ENCODE measurements at regions not wholly inside any gene's neighbourhood (a gene's known extent, or its start where the extent isn't known, plus 50 kb on each side); places are given as distances from the start of the nearest gene placed in this dataset.
"Not testable (repeated sequence)": the region's sequence is repeated elsewhere in the genome, so short reads cannot be mapped to it uniquely, and the experiment has no call there.

DNA sequence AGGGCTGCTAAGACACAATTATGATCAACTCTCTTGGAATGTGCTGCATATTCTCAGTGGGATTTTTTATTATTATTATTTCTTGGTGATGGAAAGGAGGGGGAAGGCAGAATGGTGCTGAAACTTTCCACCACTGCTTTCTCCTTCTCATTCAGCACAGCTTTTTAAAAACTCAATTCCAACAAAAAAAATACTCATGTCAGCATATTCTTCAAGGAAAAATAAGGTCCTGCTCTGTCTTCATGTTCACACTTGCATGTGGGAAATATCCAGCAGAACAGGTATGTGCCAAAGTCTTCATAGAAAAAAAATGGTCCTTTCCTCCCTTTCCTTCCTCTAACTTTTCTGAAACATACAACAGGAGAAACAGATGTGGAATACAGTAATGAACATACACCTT lies 144.0 kb upstream of the ADAMTS3 start:
- no peak for ATAC-seq (replicated peaks in 1 of 2)

DNA sequence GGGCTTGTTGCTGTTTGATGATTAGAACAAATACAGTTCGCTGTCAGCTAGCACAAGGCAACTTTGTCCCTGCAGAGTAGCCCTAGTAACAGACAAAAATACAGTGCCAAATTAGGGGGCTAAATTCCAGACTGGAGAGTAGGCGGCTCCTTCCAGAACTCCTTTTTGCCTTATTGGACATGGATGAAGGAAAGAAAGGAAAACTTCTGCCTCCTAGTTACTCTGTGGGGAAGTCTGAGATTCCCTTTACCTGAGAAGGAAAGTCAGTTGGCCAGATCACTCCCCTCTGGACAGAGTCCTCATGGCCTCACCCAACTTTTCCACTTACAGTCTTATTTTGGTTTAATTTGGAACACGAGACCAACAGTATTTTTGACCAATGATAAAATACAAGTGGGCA lies 140.5 kb upstream of the ADAMTS3 start:
- no peaks in the 10 kb centered on the region for H3K36me3 Mint-ChIP-seq (ENCODE audit: insufficient read depth in 2 of 2)
- peaks cover 16% of the 10 kb centered on the region for H3K27me3 Mint-ChIP-seq (ENCODE audit: low read depth)
- no peak overlapping the region for H3K4me3 Mint-ChIP-seq
- H3K9me3 Mint-ChIP-seq: no peaks in the 10 kb centered on the region
- no peak overlapping the region for H3K27ac Mint-ChIP-seq
- ATAC-seq (replicated peaks in 1 of 2) (no peak), DNase-seq (no peak)
- no peaks in the 10 kb centered on the region for H3K4me1 Mint-ChIP-seq (ENCODE audit: low read depth)

More for the DNA sequence above, 144.0 kb upstream of the ADAMTS3 start:
- Mint-ChIP-seq H3K27me3 (ENCODE audit: low read depth) (peaks cover 19% of the 10 kb centered on the region), H3K4me3 (no peak overlapping the region), H3K9me3 (no peaks in the 10 kb centered on the region), H3K27ac (no peak overlapping the region), H3K36me3 (ENCODE audit: insufficient read depth in 2 of 2) (no peaks in the 10 kb centered on the region), H3K4me1 (ENCODE audit: low read depth) (no peaks in the 10 kb centered on the region)
- DNase-seq: no peak

DNA sequence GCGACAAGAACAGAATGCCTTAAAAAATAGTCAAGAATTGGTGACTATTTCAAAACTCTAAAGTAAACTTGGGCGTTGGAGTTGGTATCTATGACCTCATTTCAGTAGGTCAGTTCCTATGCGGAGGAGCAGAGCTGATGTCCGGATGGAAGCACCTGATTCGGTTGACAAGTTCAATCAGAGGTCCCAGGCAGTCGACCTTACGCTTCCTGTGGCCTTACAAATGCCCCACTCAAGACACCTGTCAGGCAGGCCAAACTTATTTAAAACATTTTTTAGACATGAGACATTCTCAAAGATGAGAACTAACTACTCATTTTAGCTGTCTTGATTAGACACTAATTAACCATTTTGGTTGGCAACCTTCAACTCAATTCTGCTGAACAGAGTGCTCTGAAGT lies 137.7 kb upstream of the ADAMTS3 start:
- DNase-seq: no peak
- H3K4me1 Mint-ChIP-seq (ENCODE audit: low read depth): no peaks in the 10 kb centered on the region
- peaks cover 23% of the 10 kb centered on the region for H3K27me3 Mint-ChIP-seq (ENCODE audit: low read depth)
- no peak overlapping the region for H3K27ac Mint-ChIP-seq
- no peaks in the 10 kb centered on the region for H3K36me3 Mint-ChIP-seq (ENCODE audit: insufficient read depth in 2 of 2)
- no peaks in the 10 kb centered on the region for H3K9me3 Mint-ChIP-seq
- no peak for ATAC-seq (replicated peaks in 1 of 2)
- no peak overlapping the region for H3K4me3 Mint-ChIP-seq

- not testable (repeated sequence) for H3K27ac Mint-ChIP-seq; H3K4me3 Mint-ChIP-seq; H3K36me3 Mint-ChIP-seq (ENCODE audit: insufficient read depth in 2 of 2); H3K9me3 Mint-ChIP-seq; ATAC-seq (replicated peaks in 1 of 2); DNase-seq; H3K4me1 Mint-ChIP-seq (ENCODE audit: low read depth)
- H3K27me3 Mint-ChIP-seq (ENCODE audit: low read depth): peaks cover 23% of the 10 kb centered on the region
Observed at GRCh38 chr4:72704925-72705640, 136.1 kb upstream of the ADAMTS3 start.

DNA sequence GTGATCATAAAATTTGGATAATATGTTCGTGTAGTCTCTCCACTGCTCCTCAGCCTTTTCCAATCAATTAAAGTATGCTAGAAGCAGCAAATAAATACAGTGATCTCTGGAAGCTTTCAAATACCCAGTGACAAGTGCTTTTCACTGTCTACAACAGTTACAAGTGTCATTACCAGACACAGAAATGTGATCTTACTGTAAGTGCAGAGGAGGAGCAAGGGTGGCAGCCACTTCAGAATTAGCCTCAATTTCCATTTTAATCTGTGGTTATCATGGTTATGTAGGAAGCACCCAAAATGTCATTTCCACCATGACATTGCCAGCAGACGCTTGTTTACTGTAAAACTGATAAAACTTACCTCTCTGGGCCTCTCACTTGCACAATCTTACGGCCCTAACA lies 133.9 kb upstream of the ADAMTS3 start:
- no peak for DNase-seq
- no peak for ATAC-seq (replicated peaks in 1 of 2)
- Mint-ChIP-seq H3K4me1 (ENCODE audit: low read depth) (no peaks in the 10 kb centered on the region), H3K4me3 (no peak overlapping the region), H3K36me3 (ENCODE audit: insufficient read depth in 2 of 2) (no peaks in the 10 kb centered on the region), H3K27ac (no peak overlapping the region), H3K27me3 (ENCODE audit: low read depth) (peaks cover 16% of the 10 kb centered on the region), H3K9me3 (no peaks in the 10 kb centered on the region)

DNA sequence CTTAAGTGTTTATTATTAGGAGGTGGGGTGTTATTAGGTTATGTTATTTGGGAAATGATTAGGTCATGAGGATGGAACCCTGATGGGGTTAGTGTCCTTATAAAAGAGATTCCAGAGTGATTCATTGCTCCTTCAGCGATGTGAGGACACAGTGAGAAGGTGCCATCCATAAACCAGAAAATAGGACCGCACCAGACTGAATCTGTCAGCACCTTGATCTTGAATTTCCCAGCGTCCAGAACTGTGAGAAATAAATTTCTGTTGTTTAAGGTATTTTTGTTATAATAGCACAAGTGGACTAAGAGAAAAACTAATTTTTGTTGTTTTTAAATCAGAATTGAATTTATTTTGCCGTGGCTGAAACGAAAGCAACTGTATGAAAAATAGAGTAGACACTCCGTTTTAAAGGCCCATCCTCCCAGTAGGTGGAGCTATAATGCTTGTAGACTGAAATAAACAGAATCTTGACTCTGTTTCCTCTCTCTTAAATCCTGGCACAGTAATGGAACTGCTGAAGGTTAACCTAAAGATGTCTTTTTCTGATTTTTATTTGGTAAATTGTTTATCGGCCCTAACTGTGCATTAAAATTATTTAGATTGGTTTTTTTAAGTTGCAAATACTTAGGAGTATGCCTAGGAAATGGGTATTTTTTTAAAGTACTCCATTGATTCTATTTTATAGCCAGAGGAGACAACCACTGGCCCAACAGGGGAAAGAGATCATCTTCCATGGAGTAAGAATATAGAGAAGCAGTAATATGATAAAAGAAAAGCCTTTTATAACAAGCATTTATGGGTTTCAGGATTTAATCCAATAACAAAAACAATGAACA lies 133.2 kb upstream of the ADAMTS3 start:
- peak in 1 of 2 donors; percentile 44 for ATAC-seq (replicated peaks in 1 of 2)
- Mint-ChIP-seq H3K36me3 (ENCODE audit: insufficient read depth in 2 of 2) (no peaks in the 10 kb centered on the region), H3K4me1 (ENCODE audit: low read depth) (no peaks in the 10 kb centered on the region), H3K9me3 (no peaks in the 10 kb centered on the region), H3K27ac (peak overlapping the region; percentile 76), H3K27me3 (ENCODE audit: low read depth) (peaks cover 20% of the 10 kb centered on the region), H3K4me3 (peak overlapping the region; percentile 63 to 89)
- peak; percentile 24 to 29 for DNase-seq

DNA sequence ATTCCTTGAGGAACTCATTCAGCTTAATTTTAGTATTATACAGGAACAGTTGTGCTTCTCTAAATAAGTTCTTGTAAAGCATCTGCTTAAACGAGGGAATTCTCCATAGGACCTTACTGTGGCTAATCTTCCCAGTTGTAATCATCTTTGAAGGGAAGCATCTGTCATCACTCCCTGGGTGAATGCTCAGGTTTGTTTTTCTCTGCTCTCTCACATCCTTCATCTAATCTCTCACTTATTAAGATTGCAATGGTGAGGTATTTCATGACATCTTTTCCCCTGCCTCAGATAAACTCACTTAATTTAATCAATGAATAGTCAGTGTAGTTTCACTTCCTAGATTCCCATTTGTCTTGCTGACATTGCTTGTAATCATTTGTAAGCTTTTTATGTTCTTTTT lies 121.8 kb upstream of the ADAMTS3 start:
- H3K27ac Mint-ChIP-seq: no peak overlapping the region
- no peak overlapping the region for H3K4me3 Mint-ChIP-seq
- H3K36me3 Mint-ChIP-seq (ENCODE audit: insufficient read depth in 2 of 2): no peaks in the 10 kb centered on the region
- H3K9me3 Mint-ChIP-seq: peaks cover 2% of the 10 kb centered on the region in 2 donors
- no peaks in the 10 kb centered on the region for H3K4me1 Mint-ChIP-seq (ENCODE audit: low read depth)
- DNase-seq: no peak
- ATAC-seq (replicated peaks in 1 of 2): no peak
- no peaks in the 10 kb centered on the region for H3K27me3 Mint-ChIP-seq (ENCODE audit: low read depth)

DNA sequence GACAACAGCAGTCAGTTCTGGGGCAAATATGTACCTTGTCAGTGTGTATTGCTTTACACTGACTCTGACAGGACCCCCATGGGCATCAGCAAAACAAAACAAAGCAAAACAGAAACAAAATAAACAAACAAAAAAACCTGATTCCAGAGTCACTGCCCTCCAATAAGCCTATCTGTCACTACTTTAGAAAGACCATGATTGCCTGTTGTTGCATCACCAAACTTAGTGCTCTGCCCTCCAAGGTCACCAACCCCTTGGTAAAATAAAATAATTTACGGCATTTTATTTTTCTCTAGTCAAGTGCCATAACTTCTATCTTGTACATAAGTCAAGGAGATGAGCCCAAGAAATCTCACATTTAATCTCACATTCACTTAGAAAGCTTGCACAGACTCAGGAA lies 120.9 kb upstream of the ADAMTS3 start:
- Mint-ChIP-seq H3K4me1 (ENCODE audit: low read depth) (no peaks in the 10 kb centered on the region), H3K36me3 (ENCODE audit: insufficient read depth in 2 of 2) (no peaks in the 10 kb centered on the region), H3K9me3 (peaks cover 2% of the 10 kb centered on the region in 2 donors), H3K27ac (no peak overlapping the region), H3K27me3 (ENCODE audit: low read depth) (no peaks in the 10 kb centered on the region), H3K4me3 (no peak overlapping the region)
- DNase-seq (no peak), ATAC-seq (replicated peaks in 1 of 2) (no peak)

DNA sequence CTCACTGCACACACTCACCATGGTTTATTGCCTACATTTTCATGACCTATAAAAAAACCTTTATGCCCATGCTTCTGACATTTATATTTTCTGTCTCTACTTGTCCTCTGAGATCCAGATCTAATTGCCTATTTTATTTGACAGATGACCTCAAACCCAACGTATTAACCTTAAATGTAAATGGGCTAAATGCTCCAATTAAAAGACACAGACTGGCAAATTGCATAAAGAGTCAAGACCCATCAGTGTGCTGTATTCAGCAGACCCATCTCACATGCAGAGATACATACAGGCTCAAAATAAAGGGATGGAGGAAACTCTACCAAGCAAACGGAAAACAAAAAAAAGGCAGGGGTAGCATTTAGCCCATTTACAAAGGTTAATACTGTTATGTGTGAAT lies 117.4 kb upstream of the ADAMTS3 start:
- H3K27ac Mint-ChIP-seq; H3K9me3 Mint-ChIP-seq; H3K27me3 Mint-ChIP-seq (ENCODE audit: low read depth); DNase-seq; H3K4me3 Mint-ChIP-seq; H3K4me1 Mint-ChIP-seq (ENCODE audit: low read depth); ATAC-seq (replicated peaks in 1 of 2); H3K36me3 Mint-ChIP-seq (ENCODE audit: insufficient read depth in 2 of 2): not testable (repeated sequence)

DNA sequence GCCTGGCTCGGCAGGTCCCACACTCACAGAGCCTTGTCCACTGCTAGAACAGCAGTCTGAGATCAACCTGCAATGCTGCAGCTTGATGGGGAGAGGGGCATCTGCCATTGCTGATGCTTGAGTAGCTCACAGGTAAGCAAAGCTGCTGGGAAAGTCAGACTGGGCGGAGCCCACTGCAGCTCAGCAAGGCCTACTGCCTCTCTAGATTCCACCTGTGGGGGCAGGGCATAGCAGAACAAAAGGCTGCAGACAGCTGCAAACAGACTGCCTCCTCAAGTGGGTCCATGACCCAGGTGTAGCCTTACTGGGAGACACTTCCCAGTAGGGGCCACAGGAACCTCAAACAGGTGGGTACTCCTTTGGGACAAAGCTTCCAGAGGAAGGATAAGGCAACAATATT lies 110.6 kb upstream of the ADAMTS3 start:
- Mint-ChIP-seq H3K36me3 (ENCODE audit: insufficient read depth in 2 of 2) (no peaks in the 10 kb centered on the region), H3K27ac (no peak overlapping the region), H3K4me3 (no peak overlapping the region), H3K27me3 (ENCODE audit: low read depth) (no peaks in the 10 kb centered on the region), H3K9me3 (peaks cover 2 to 5% of the 10 kb centered on the region in 2 donors), H3K4me1 (ENCODE audit: low read depth) (no peaks in the 10 kb centered on the region)
- DNase-seq (no peak), ATAC-seq (replicated peaks in 1 of 2) (no peak)

DNA sequence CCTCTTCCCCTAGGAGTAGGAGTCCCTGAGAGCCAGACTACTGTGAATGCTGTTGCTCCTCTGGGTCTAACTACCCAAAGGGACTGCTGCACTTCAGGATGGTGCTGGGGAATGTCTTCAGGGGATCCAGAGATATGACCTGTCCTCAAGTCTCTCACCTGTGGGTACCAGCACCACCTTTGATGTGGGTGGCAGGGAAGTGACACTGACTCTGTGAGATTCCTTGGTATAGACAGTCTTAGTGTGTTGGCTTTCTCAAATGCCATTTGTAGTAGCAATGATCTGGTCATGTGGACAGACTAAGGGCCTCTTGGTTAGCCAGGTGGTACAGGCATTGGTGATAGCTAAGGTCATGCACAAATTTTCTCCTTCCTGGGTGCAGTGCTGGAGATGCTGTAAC lies 108.9 kb upstream of the ADAMTS3 start:
- no peaks in the 10 kb centered on the region for H3K4me1 Mint-ChIP-seq (ENCODE audit: low read depth)
- H3K36me3 Mint-ChIP-seq (ENCODE audit: insufficient read depth in 2 of 2): no peaks in the 10 kb centered on the region
- no peak overlapping the region for H3K4me3 Mint-ChIP-seq
- H3K27me3 Mint-ChIP-seq (ENCODE audit: low read depth): no peaks in the 10 kb centered on the region
- no peak overlapping the region for H3K27ac Mint-ChIP-seq
- H3K9me3 Mint-ChIP-seq: peaks cover 0 to 5% of the 10 kb centered on the region in 2 donors
- DNase-seq: no peak
- ATAC-seq (replicated peaks in 1 of 2): no peak

- no peaks in the 10 kb centered on the region for H3K4me1 Mint-ChIP-seq (ENCODE audit: low read depth)
- peaks cover 0 to 4% of the 10 kb centered on the region in 2 donors for H3K9me3 Mint-ChIP-seq
- ATAC-seq (replicated peaks in 1 of 2): no peak
- no peak overlapping the region for H3K27ac Mint-ChIP-seq
- no peaks in the 10 kb centered on the region for H3K27me3 Mint-ChIP-seq (ENCODE audit: low read depth)
- DNase-seq: no peak
- no peak overlapping the region for H3K4me3 Mint-ChIP-seq
- no peaks in the 10 kb centered on the region for H3K36me3 Mint-ChIP-seq (ENCODE audit: insufficient read depth in 2 of 2)
Observed at GRCh38 chr4:72677265-72677664, 108.2 kb upstream of the ADAMTS3 start.

DNA sequence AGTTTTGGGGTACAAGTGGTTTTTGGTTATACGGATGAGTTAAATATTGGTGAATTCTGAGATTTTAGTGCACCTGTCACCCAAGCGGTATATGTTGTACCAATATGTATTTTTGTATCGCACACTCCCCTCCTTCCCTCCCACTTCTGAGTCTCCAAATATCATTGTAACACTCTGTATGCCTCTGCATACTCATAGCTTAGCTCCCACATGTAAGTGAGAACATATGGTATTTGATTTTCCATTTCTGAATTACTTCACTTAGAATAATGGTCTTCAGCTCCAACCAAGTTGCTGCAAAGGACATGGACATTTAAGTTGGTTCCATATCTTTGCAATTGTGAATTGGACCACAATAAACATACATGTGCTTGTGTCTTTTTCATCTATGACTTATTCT lies 103.0 kb upstream of the ADAMTS3 start:
- Mint-ChIP-seq H3K27ac (no peak overlapping the region), H3K9me3 (no peaks in the 10 kb centered on the region), H3K4me1 (ENCODE audit: low read depth) (no peaks in the 10 kb centered on the region), H3K36me3 (ENCODE audit: insufficient read depth in 2 of 2) (peaks cover 0 to 2% of the 10 kb centered on the region in 2 donors), H3K27me3 (ENCODE audit: low read depth) (no peaks in the 10 kb centered on the region), H3K4me3 (no peak overlapping the region)
- ATAC-seq (replicated peaks in 1 of 2) (no peak), DNase-seq (no peak)
